ENCODE measurements at regions not wholly inside any gene's neighbourhood (a gene's known extent, or its start where the extent isn't known, plus 50 kb on each side); places are given as distances from the start of the nearest gene placed in this dataset.
"Not testable (repeated sequence)": the region's sequence is repeated elsewhere in the genome, so short reads cannot be mapped to it uniquely, and the experiment has no call there.

GRCh38 chr1:195663549-195664280, 944.5 kb downstream of the KCNT2 start:
- H3K27ac ChIP-seq, result no peak overlapping the region
- H3K4me1 ChIP-seq, result no peaks in the 10 kb centered on the region
- intact Hi-C loops (cut with DNase I; ENCODE audit: low total_unique reads), result no loop called here
- no peak overlapping the region for H3K4me3 ChIP-seq
- no peaks in the 10 kb centered on the region for H3K27me3 ChIP-seq
- DNase-seq, result no peak
- no peak for TF ChIP-seq CTCF (IDR thresholded peaks at IDR 0.05)
- no peaks in the 10 kb centered on the region for H3K9me3 ChIP-seq
- no peaks in the 10 kb centered on the region for H3K36me3 ChIP-seq

GRCh38 chr1:195656780-195657179, 951.5 kb downstream of the KCNT2 start:
- Histone ChIP-seq H3K9me3 (no peaks in the 10 kb centered on the region), H3K4me1 (no peaks in the 10 kb centered on the region), H3K36me3 (no peaks in the 10 kb centered on the region), H3K27me3 (no peaks in the 10 kb centered on the region), H3K27ac (no peak overlapping the region), H3K4me3 (no peak overlapping the region)
- no peak for DNase-seq
- intact Hi-C loops (cut with DNase I; ENCODE audit: low total_unique reads), result no loop called here
- TF ChIP-seq CTCF (IDR thresholded peaks at IDR 0.05), result no peak

DNA sequence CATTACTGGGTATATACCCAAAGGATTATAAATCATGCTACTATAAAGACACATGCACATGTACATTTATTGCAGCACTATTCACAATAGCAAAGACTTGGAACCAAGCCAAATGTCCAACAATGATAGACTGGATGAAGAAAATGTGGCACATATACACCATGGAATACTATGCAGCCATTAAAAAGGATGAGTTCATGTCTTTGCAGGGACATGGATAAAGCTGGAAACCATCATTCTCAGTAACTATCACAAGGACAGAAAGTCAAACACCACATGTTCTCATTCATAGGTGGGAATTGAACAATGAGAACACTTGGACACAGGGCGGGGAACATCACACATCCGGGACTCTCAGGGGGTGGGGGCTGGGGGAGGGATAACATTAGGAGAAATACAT, 959.4 kb downstream of the KCNT2 start:
- H3K4me1 ChIP-seq; H3K36me3 ChIP-seq; H3K9me3 ChIP-seq; intact Hi-C loops (cut with DNase I; ENCODE audit: low total_unique reads); DNase-seq; H3K27ac ChIP-seq; H3K4me3 ChIP-seq; H3K27me3 ChIP-seq: not testable (repeated sequence)

DNA sequence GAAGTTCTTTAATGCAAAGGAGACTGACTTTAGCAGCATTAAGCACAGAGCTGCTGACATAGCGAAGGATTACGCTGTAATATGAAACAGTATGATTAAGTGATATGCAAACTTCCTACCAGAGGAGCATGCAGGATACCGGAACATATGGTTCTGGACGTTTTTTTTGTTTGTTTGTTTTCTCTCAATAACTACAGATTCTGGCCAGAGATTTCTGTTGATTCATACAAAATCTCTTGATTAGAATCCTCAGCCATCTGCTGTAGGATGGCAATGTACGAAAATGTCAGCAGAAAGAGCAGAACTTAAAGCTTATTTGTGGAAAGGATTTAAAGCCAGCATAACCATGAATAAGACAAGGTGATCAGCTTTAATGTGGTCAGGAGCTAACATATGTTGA, 970.7 kb downstream of the KCNT2 start:
- intact Hi-C loops (cut with DNase I; ENCODE audit: low total_unique reads), result no loop called here
- TF ChIP-seq CTCF (IDR thresholded peaks at IDR 0.05), result no peak
- Histone ChIP-seq H3K36me3 (no peaks in the 10 kb centered on the region), H3K9me3 (peaks cover 0 to 3% (median 0%) of the 10 kb centered on the region in 3 donors), H3K27ac (no peak overlapping the region), H3K4me1 (no peaks in the 10 kb centered on the region), H3K27me3 (no peaks in the 10 kb centered on the region), H3K4me3 (no peak overlapping the region)
- DNase-seq, result no peak

- Histone ChIP-seq H3K36me3 (no peaks in the 10 kb centered on the region), H3K9me3 (peaks cover 0 to 8% (median 2%) of the 10 kb centered on the region in 3 donors), H3K4me3 (no peak overlapping the region), H3K4me1 (no peaks in the 10 kb centered on the region), H3K27ac (no peak overlapping the region), H3K27me3 (no peaks in the 10 kb centered on the region)
- no peak for DNase-seq
- no peak for TF ChIP-seq CTCF (IDR thresholded peaks at IDR 0.05)
- intact Hi-C loops (cut with DNase I; ENCODE audit: low total_unique reads), result no loop called here
Measured at GRCh38 chr1:195618287-195618686, 990.0 kb downstream of the KCNT2 start.

DNA sequence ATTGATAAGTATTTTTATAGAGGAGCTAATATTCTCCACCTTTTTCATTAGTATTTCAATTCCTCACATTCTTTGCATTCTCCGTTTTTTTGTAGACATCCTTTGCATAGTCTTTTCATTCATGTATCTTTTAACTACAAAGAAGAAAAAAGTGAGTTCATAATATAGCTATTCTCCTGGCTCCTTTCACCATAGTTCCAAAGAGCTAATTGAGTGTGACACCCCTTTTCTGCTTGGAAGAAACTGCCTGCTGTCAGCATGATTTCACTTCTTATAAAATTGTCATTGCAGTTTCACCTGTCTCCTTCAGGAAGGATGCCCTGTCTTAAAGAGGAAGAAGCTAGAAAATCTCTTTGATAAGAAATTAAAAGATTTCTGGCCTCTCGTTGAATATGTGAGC, 991.1 kb downstream of the KCNT2 start:
- H3K27ac ChIP-seq, result no peak overlapping the region
- no peak for DNase-seq
- TF ChIP-seq CTCF (IDR thresholded peaks at IDR 0.05), result no peak
- intact Hi-C loops (cut with DNase I; ENCODE audit: low total_unique reads), result no loop called here
- H3K27me3 ChIP-seq, result no peaks in the 10 kb centered on the region
- H3K36me3 ChIP-seq, result no peaks in the 10 kb centered on the region
- no peak overlapping the region for H3K4me3 ChIP-seq
- no peaks in the 10 kb centered on the region for H3K4me1 ChIP-seq
- H3K9me3 ChIP-seq, result peaks cover 0 to 8% (median 0%) of the 10 kb centered on the region in 3 donors

All from tibial artery (tissue), 4 donors.